Upper lobe of left lung (tissue), 4 donors: ENCODE measurements at regions not wholly inside any gene's neighbourhood (a gene's known extent, or its start where the extent isn't known, plus 50 kb on each side); places are given as distances from the start of the nearest gene placed in this dataset.

Experiments
- CTCF ChIP-seq, 6 experiments: fragments of 450-650 bp in 4 of 6; fragments of 200-600 bp in 2 of 6; sonication (generic) in 2 of 6; IDR thresholded peaks; one replicate each; pipeline ENCODE4 v1.5.1; 2016 to 2019; ENCODE audit warnings: antibody characterized with exemption in 6 of 6
- EP300 ChIP-seq, 4 donors: sonication (generic); formaldehyde crosslinking; IDR thresholded peaks; one replicate each; pipeline ENCODE4 v1.5.1; 2017; ENCODE audit warnings: antibody characterized with exemption in 4 of 4, control low read depth in 2 of 4
- POLR2A ChIP-seq, 4 donors: fragments of 450-650 bp; IDR thresholded peaks; one replicate each; pipeline ENCODE4 v1.5.1; 2016 to 2017; ENCODE audit warnings: antibody characterized with exemption in 4 of 4, mild to moderate bottlenecking in 2 of 4

- TF ChIP-seq CTCF (IDR thresholded peaks at IDR 0.05) = no peak
- TF ChIP-seq POLR2A (IDR thresholded peaks at IDR 0.05) = no peak
- no peak for TF ChIP-seq EP300 (IDR thresholded peaks at IDR 0.05)
Measured at GRCh38 chr6:1191141-1191630, 120.7 kb upstream of the FOXQ1 start.
